ENCODE measurements at regions not wholly inside any gene's neighbourhood (a gene's known extent, or its start where the extent isn't known, plus 50 kb on each side); places are given as distances from the start of the nearest gene placed in this dataset.

DNA sequence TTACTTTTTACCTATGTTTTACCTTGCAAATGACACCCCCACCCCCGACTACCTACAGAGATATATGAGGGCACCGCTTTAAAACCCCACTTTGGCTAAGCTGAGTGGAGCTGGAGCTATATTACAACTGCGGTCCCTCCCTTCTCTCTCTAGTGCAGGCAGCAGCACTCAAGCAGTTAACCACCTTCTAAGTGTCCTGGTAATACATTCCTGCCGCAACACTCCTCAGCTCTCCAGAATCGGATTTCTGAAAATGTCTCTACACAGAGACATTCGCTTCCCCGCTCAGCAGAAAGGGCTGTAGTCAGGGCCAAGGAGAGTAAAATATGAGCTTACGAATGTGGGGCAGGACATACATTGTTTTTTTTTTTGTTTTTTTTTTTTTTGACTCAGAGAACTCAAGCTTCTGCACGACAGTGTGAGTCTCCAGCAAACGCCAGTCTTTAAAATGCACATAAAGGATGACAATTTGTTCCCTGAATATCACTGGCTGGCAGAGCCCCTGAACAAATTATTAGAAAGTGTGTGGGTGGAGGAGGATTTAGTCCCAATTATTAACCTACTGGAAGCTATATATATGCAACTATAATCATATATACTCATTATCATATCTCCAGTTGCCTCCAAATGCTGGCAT lies 287.0 kb upstream of the TET2 start:
- H3K36me3 ChIP-seq (ENCODE audit: control insufficient read depth, insufficient read depth, low read length), result no peaks in the 10 kb centered on the region
- WGBS, 2 experiments (ENCODE audit: insufficient coverage in 2 of 2), result 78 to 82% methylated on average over 5 to 6 of the region's 10 CpGs
- H3K27ac ChIP-seq (ENCODE audit: low read depth, low read length, severe bottlenecking), result no peak overlapping the region
- H3K4me3 ChIP-seq (ENCODE audit: extremely low read depth, insufficient read depth, low read length, poor library complexity, severe bottlenecking), result no peak overlapping the region
- peaks cover 8% of the 10 kb centered on the region for H3K9me3 ChIP-seq (ENCODE audit: control insufficient read depth, low read length)
- H3K4me1 ChIP-seq (ENCODE audit: control insufficient read depth, insufficient read depth, low read length, poor library complexity, severe bottlenecking), result no peaks in the 10 kb centered on the region

DNA sequence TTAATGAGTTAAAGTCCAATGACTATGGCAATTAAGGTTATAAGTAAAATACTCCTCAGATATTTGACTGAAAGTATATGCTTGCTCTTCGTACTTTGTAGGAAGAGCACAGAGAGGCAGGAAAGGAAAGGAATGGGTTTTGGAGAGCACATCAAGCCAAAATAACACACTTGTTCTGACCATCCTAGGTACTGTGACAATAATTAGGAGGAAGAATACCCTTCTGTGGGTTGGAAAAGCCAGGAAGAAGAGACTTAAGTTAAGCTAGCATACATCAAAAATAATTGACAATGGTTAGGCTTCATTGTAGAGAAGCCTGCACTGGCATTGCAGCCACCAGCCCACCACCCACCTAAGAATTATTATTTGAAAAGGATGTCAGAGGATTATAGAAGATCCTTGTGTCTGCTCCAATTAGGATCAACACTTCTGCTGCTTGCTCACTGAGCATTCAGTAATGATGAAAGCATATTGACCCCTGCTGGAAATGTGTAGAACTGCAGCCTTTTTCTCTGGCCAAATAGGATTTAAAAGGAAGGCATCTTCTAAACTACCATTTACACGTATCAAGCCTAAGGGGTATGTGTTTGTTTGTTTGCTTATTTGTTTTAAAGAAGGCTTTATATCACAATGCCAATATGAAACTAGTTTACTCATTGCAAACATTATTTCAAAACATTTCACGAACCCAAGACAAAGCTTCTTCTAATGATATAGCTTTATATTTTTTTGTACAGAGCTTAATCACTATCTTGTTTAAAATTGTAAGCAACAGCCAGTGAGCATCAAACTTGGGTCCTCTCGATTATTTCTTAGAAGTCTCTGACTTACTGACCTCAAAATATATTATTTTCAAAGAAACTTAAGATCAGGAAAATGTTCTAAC lies 286.2 kb upstream of the TET2 start:
- H3K4me3 ChIP-seq (ENCODE audit: extremely low read depth, insufficient read depth, low read length, poor library complexity, severe bottlenecking), result no peak overlapping the region
- no peaks in the 10 kb centered on the region for H3K4me1 ChIP-seq (ENCODE audit: control insufficient read depth, insufficient read depth, low read length, poor library complexity, severe bottlenecking)
- no peak overlapping the region for H3K27ac ChIP-seq (ENCODE audit: low read depth, low read length, severe bottlenecking)
- H3K9me3 ChIP-seq (ENCODE audit: control insufficient read depth, low read length), result peaks cover 8% of the 10 kb centered on the region
- no peaks in the 10 kb centered on the region for H3K36me3 ChIP-seq (ENCODE audit: control insufficient read depth, insufficient read depth, low read length)
- WGBS, 2 experiments (ENCODE audit: insufficient coverage in 2 of 2), result 0% methylated on average over 1 of the region's 4 CpGs; no CpG with 5 or more reads in 1 of the 2 experiments

DNA sequence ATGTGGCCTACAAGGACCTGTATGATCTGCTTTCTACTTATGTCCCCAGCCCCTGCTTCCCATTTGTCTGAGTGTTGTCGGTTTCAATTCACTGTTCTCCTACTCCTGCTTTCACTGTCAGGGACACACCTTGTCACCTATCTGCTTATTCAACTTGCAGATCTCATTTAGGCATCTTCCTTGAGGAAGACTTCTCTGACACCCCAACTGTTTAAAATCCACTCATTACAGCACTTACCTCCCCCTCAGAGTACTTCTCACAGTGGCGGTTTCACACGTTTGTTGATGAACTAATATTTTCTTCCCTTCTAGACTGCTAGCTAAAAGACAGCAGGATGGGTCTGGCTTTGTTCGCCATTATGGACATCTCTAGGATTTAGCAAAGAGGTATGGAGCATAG lies 279.9 kb upstream of the TET2 start:
- H3K36me3 ChIP-seq (ENCODE audit: control insufficient read depth, insufficient read depth, low read length), result no peaks in the 10 kb centered on the region
- no peaks in the 10 kb centered on the region for H3K4me1 ChIP-seq (ENCODE audit: control insufficient read depth, insufficient read depth, low read length, poor library complexity, severe bottlenecking)
- H3K9me3 ChIP-seq (ENCODE audit: control insufficient read depth, low read length), result peaks cover 8% of the 10 kb centered on the region
- WGBS, 2 experiments (ENCODE audit: insufficient coverage in 2 of 2), result 88 to 93% methylated on average over 1 to 3 of the region's 4 CpGs
- H3K4me3 ChIP-seq (ENCODE audit: extremely low read depth, insufficient read depth, low read length, poor library complexity, severe bottlenecking), result no peak overlapping the region
- H3K27ac ChIP-seq (ENCODE audit: low read depth, low read length, severe bottlenecking), result no peak overlapping the region

DNA sequence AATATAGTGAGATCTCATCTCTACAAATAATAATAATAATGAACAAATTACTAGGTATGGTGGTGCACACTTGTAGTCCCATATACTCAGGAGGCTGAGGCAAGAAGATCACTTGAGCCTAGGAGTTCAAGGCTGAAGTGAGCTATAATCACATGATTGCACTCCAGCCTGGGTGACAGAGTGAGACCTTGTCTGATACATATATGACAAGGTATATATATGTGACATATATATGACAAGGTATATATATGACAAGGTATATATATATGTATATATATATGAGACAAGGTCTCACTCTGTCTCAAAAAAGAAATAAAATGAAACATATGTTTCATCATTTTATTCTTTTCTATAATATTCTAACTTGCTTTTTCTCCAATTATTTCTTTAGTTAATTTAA lies 278.1 kb upstream of the TET2 start:
- Histone ChIP-seq H3K9me3 (ENCODE audit: control insufficient read depth, low read length) (no peaks in the 10 kb centered on the region), H3K4me3 (ENCODE audit: extremely low read depth, insufficient read depth, low read length, poor library complexity, severe bottlenecking) (no peak overlapping the region), H3K4me1 (ENCODE audit: control insufficient read depth, insufficient read depth, low read length, poor library complexity, severe bottlenecking) (no peaks in the 10 kb centered on the region), H3K36me3 (ENCODE audit: control insufficient read depth, insufficient read depth, low read length) (no peaks in the 10 kb centered on the region), H3K27ac (ENCODE audit: low read depth, low read length, severe bottlenecking) (no peak overlapping the region)

DNA sequence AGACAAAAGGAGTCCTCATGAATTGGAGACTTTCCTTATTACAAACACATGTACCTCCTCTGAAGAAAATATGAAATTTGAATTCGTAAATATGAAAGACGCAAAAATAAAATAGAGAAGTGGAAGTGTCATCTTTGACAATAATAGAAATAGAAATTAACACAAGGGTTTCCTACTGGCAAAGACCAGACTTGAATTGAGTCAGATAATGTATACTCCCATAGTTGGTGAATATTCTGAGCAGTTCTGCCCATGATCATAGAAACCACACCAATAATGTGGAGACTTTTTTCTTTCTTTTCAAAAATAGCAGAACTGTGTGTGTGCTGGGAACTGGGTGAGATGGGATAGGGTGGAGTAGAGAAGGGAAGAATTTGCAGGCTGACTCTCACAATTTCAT lies 277.7 kb upstream of the TET2 start:
- H3K36me3 ChIP-seq (ENCODE audit: control insufficient read depth, insufficient read depth, low read length), result no peaks in the 10 kb centered on the region
- WGBS, 2 experiments (ENCODE audit: insufficient coverage in 2 of 2), result no CpG with 5 or more reads among the region's 2 CpGs
- H3K4me1 ChIP-seq (ENCODE audit: control insufficient read depth, insufficient read depth, low read length, poor library complexity, severe bottlenecking), result no peaks in the 10 kb centered on the region
- no peaks in the 10 kb centered on the region for H3K9me3 ChIP-seq (ENCODE audit: control insufficient read depth, low read length)
- H3K27ac ChIP-seq (ENCODE audit: low read depth, low read length, severe bottlenecking), result no peak overlapping the region
- no peak overlapping the region for H3K4me3 ChIP-seq (ENCODE audit: extremely low read depth, insufficient read depth, low read length, poor library complexity, severe bottlenecking)

DNA sequence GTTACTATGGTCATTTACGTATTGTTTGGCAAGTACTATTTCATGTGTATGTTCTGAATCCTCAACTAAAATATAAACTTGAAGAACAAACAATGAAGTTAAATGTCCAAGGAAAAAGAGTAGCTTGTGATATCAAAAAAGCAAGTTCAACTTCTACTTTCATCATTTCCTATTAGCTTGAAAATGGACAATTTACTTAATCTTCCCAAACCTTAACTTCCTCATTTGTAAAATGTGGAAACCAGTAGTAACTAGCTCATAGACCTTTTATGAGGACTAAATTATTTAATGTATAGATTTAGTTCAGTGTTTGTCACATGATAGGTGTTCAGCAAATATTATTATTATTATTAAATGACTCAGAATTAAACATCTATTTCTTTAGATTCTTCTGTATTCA lies 276.8 kb upstream of the TET2 start:
- no peak overlapping the region for H3K27ac ChIP-seq (ENCODE audit: low read depth, low read length, severe bottlenecking)
- no peaks in the 10 kb centered on the region for H3K9me3 ChIP-seq (ENCODE audit: control insufficient read depth, low read length)
- no peaks in the 10 kb centered on the region for H3K4me1 ChIP-seq (ENCODE audit: control insufficient read depth, insufficient read depth, low read length, poor library complexity, severe bottlenecking)
- no peak overlapping the region for H3K4me3 ChIP-seq (ENCODE audit: extremely low read depth, insufficient read depth, low read length, poor library complexity, severe bottlenecking)
- no CpG with 5 or more reads among the region's 1 CpG for WGBS, 2 experiments (ENCODE audit: insufficient coverage in 2 of 2)
- H3K36me3 ChIP-seq (ENCODE audit: control insufficient read depth, insufficient read depth, low read length), result no peaks in the 10 kb centered on the region

DNA sequence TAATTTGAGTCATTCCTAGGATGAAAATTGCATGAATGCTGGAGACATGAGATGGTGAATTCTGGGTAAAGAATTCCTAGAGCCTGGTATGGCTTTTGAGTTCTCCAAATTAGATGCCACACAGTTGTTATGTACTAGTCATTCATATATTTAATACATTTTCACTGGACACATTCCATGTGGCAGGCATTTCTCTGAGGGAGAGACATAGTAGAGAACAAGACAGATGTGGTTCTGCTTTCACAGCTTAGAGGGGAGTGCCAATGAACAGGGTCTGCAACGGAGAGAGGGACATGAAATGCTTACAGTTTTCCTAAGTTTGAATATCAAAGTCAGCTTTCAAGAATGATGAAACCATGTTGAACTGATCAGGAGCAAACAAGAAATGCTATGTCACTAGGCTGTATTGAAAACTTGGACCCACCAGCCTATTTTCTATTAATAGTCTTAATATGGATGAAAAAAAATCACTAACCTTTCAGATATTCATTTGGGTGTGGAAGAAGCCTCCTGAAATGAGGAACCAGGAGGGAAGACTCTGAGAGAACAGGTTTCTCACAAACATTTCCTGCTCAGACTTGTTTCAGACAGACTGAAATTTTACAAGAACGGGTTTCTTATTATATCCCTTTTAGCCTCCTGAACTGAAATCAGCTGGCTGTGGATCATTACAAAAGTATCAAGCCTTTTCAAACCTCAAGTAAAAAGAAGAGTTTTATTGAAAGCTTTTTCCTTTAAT lies 276.0 kb upstream of the TET2 start:
- H3K36me3 ChIP-seq (ENCODE audit: control insufficient read depth, insufficient read depth, low read length), result no peaks in the 10 kb centered on the region
- H3K27ac ChIP-seq (ENCODE audit: low read depth, low read length, severe bottlenecking), result no peak overlapping the region
- WGBS, 2 experiments (ENCODE audit: insufficient coverage in 2 of 2), result 50 to 88% methylated on average over 1 of the region's 2 CpGs
- H3K9me3 ChIP-seq (ENCODE audit: control insufficient read depth, low read length), result no peaks in the 10 kb centered on the region
- no peak overlapping the region for H3K4me3 ChIP-seq (ENCODE audit: extremely low read depth, insufficient read depth, low read length, poor library complexity, severe bottlenecking)
- H3K4me1 ChIP-seq (ENCODE audit: control insufficient read depth, insufficient read depth, low read length, poor library complexity, severe bottlenecking), result no peaks in the 10 kb centered on the region

DNA sequence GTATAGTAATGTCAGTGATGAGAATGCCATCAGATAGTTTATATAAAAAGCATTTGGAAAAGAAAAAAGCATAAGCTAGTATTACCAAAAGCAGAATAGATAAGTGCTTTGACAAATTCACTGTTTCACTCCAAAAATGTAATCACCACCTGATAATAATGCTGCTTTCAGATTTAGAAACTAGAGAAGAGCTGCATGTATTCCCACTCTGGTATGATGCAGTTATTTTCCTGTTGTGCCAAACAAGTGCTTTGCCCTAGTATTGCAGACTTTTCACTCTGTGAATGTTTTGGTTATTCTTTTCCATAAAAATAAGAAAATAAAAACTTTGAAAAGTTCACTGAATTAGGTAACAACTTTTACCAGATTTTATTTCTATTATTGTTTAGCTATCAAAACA lies 267.7 kb upstream of the TET2 start:
- Histone ChIP-seq H3K36me3 (ENCODE audit: control insufficient read depth, insufficient read depth, low read length) (no peaks in the 10 kb centered on the region), H3K27ac (ENCODE audit: low read depth, low read length, severe bottlenecking) (no peak overlapping the region), H3K4me3 (ENCODE audit: extremely low read depth, insufficient read depth, low read length, poor library complexity, severe bottlenecking) (no peak overlapping the region), H3K9me3 (ENCODE audit: control insufficient read depth, low read length) (no peaks in the 10 kb centered on the region), H3K4me1 (ENCODE audit: control insufficient read depth, insufficient read depth, low read length, poor library complexity, severe bottlenecking) (no peaks in the 10 kb centered on the region)

DNA sequence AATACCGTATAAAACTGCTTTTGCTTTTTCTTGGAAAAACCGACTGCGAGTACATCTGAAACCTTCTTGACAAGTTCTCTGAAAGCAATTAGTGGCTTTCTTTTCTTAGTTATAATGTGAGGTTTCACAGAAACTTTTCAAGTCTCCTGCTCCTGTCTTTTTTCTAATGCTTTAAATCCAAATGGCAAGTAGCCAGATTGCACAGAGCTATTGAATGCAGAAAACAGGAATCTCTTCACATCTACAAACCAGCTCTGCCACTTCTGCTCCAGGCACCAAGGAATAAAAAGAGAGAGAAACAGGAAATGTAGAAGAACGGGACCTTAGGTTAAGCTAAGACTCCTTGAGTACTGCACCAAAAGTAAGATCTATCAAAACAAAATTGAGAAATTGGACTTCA lies 267.3 kb upstream of the TET2 start:
- no peaks in the 10 kb centered on the region for H3K4me1 ChIP-seq (ENCODE audit: control insufficient read depth, insufficient read depth, low read length, poor library complexity, severe bottlenecking)
- no peak overlapping the region for H3K27ac ChIP-seq (ENCODE audit: low read depth, low read length, severe bottlenecking)
- no peaks in the 10 kb centered on the region for H3K9me3 ChIP-seq (ENCODE audit: control insufficient read depth, low read length)
- no peak overlapping the region for H3K4me3 ChIP-seq (ENCODE audit: extremely low read depth, insufficient read depth, low read length, poor library complexity, severe bottlenecking)
- H3K36me3 ChIP-seq (ENCODE audit: control insufficient read depth, insufficient read depth, low read length), result no peaks in the 10 kb centered on the region
- WGBS, 2 experiments (ENCODE audit: insufficient coverage in 2 of 2), result 72 to 92% methylated on average over 2 to 3 of the region's 4 CpGs

DNA sequence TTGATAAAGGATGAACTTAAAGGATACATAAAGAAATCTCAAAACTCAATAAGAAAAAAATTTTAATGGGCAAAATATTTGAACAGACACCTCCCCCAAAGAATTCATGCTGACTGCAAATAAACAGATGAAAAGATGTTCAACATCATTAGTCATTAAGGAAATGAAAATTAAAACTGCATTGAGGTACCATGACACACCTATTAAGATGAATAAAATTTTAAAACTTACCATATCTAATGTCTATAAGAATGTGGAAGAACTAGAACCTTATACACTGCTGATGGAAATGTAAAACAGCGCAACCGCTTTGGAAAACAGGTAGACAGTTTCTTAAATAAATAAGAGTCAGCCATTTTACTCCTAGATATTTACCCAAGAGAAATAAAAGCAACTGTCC lies 266.8 kb upstream of the TET2 start:
- no peaks in the 10 kb centered on the region for H3K9me3 ChIP-seq (ENCODE audit: control insufficient read depth, low read length)
- no peaks in the 10 kb centered on the region for H3K4me1 ChIP-seq (ENCODE audit: control insufficient read depth, insufficient read depth, low read length, poor library complexity, severe bottlenecking)
- no peak overlapping the region for H3K4me3 ChIP-seq (ENCODE audit: extremely low read depth, insufficient read depth, low read length, poor library complexity, severe bottlenecking)
- H3K36me3 ChIP-seq (ENCODE audit: control insufficient read depth, insufficient read depth, low read length), result no peaks in the 10 kb centered on the region
- no CpG with 5 or more reads among the region's 2 CpGs for WGBS, 2 experiments (ENCODE audit: insufficient coverage in 2 of 2)
- no peak overlapping the region for H3K27ac ChIP-seq (ENCODE audit: low read depth, low read length, severe bottlenecking)
